Renal pelvis (tissue), 1 donor: ENCODE measurements at regions not wholly inside any gene's neighbourhood (a gene's known extent, or its start where the extent isn't known, plus 50 kb on each side); places are given as distances from the start of the nearest gene placed in this dataset.
A peak's percentile ranks its signal among the peaks of the same experiment; 100 is the strongest.

ENCODE experiments used
- DNase-seq: peaks from one replicate; pipeline ENCODE4 v3.0.0-alpha.2; 2013

DNA sequence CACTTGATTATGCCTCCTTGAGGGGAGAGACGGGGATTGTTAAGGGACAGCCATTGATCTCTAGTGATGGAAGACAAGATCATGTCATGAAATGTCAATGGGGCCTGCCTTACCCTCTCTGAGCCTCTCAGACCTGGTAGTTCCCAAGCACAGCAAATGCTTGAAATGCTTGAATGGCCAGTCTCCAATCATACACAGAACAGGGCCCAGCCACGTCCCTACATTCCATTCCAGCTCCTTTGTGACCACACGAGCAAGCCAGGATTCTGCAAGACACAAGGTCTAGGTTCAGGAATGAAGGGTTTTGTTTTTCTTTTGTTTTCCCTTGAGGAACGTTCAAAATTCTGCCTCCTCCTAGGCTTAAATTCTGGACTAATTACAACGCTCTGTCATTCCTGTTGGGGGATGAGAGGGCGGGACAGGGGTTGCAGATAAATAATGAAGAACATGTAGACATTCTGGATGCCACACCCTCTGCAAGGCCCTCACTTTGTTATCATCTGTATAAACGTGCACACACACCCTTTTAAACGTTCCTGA lies 98.1 kb upstream of the YPEL5 start:
- no peak for DNase-seq

- DNase-seq = no peak
Observed at GRCh38 chr2:30055548-30055947, 91.3 kb upstream of the YPEL5 start.

- DNase-seq = no peak
Observed at GRCh38 chr2:30060562-30060961, 86.2 kb upstream of the YPEL5 start.

- no peak for DNase-seq
Observed at GRCh38 chr2:30068067-30068466, 78.7 kb upstream of the YPEL5 start.

GRCh38 chr2:30072250-30072842 lies 74.5 kb upstream of the YPEL5 start:
- DNase-seq = peak; percentile 77

- no peak for DNase-seq
Observed at GRCh38 chr2:30073523-30073922, 73.3 kb upstream of the YPEL5 start.

DNA sequence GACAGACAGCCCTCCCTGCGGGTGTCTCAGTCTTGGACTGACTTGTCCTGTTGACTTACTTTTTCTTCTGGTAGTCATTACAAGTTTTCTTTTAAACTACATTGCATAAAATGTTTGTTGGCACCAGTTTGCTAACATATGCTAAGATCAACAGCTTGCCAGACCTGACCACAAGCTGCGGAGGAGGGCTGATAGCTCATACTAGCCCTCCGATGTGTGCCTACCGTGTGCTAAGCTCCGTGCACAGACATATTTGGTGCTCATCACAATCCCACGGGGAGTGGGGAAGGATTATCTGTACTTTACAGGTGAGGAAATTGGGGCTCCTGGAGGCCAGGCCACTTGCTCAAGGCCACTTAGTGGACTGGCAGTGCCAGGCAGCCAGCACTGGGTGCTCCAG lies 72.8 kb upstream of the YPEL5 start:
- DNase-seq = no peak

DNA sequence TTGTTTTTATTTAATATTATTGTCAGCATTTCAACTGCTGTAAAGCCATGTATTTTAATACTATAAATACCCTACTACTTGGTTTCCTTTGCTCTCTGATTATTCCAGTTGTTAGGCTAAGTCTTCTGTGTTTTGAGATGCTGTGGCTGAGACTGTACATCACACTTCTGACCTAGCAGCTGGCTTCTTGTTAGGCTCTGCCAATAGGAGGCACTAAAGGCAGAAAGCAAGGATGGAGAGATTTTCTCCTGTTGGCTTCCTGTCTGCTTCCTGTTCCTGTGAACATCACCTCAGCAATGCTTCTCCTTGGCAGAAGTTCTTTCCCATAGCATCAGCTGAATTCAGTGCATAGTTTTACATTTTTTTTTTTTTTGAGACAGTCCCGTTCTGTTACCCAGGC lies 68.3 kb upstream of the YPEL5 start:
- no peak for DNase-seq

- no peak for DNase-seq
Observed at GRCh38 chr2:30084915-30085314, 61.9 kb upstream of the YPEL5 start.

GRCh38 chr2:30089171-30089570 lies 57.6 kb upstream of the YPEL5 start:
- DNase-seq = peak; percentile 64

- no peak for DNase-seq
Observed at GRCh38 chr2:30095402-30095801, 51.4 kb upstream of the YPEL5 start.

- no peak for DNase-seq
Observed at GRCh38 chr2:30096451-30096850, 50.4 kb upstream of the YPEL5 start.
